CD14-positive monocyte (primary cell): ENCODE measurements at regions not wholly inside any gene's neighbourhood (a gene's known extent, or its start where the extent isn't known, plus 50 kb on each side); places are given as distances from the start of the nearest gene placed in this dataset.

Source experiments
- DNase-seq, 3 donors: peaks; one replicate each; pipeline ENCODE4 v3.0.0-alpha.2; 2011 to 2022
- H2AFZ ChIP-seq: 2 replicates; pipeline ENCODE4 v1.6.0; 2012; ENCODE audit warnings: mild to moderate bottlenecking, low read depth, low read length, inconsistent platforms; ENCODE audit not compliant: insufficient read depth, poor library complexity, severe bottlenecking
- H3K27ac ChIP-seq, 2 donors: 1 replicate in 1 of 2; 2 replicates in 1 of 2; pipeline ENCODE4 v1.5.1; 2012 to 2013; ENCODE audit warnings: low read length in 2 of 2, control low read depth in 1 of 2, inconsistent platforms in 1 of 2, low read depth in 1 of 2, mild to moderate bottlenecking in 1 of 2
- H3K27me3 ChIP-seq, 2 donors: one replicate each; pipeline versions ENCODE4 v1.6.0 to v1.6.1; 2011 to 2013; ENCODE audit warnings: low read length in 2 of 2; ENCODE audit not compliant: control insufficient read depth in 2 of 2, insufficient read depth in 2 of 2
- H3K36me3 ChIP-seq, 2 donors: replicated peaks in 1 of 2; 1 replicate in 1 of 2; 2 replicates in 1 of 2; pipeline versions ENCODE4 v1.5.1 to v1.6.1; 2012 to 2013; ENCODE audit warnings: low read length in 2 of 2, control low read depth in 1 of 2, inconsistent platforms in 1 of 2, mild to moderate bottlenecking in 1 of 2; ENCODE audit not compliant: insufficient read depth in 2 of 2, control insufficient read depth in 1 of 2
- H3K4me1 ChIP-seq, 2 donors: 1 replicate in 1 of 2; 2 replicates in 1 of 2; pipeline versions ENCODE4 v1.5.1 to v1.6.1; 2012 to 2013; ENCODE audit warnings: low read length in 2 of 2, control low read depth in 1 of 2, inconsistent platforms in 1 of 2, mild to moderate bottlenecking in 1 of 2, moderate library complexity in 1 of 2; ENCODE audit not compliant: insufficient read depth in 2 of 2, control insufficient read depth in 1 of 2
- H3K4me2 ChIP-seq: replicated peaks from 2 replicates; pipeline ENCODE3; 2012; ENCODE audit warnings: low read length, moderate library complexity, mild to moderate bottlenecking; ENCODE audit not compliant: poor library complexity, severe bottlenecking; ENCODE audit errors: extremely low read depth
- H3K4me3 ChIP-seq, 3 experiments: fragments of 200-600 bp in 1 of 3; sonication (generic) in 1 of 3; replicated peaks in 1 of 3; 1 replicate in 2 of 3; 2 replicates in 1 of 3; pipeline ENCODE4 v1.5.1; 2011 to 2013; ENCODE audit warnings: low read length in 3 of 3, mild to moderate bottlenecking in 3 of 3, control low read depth in 2 of 3, low read depth in 2 of 3, inconsistent platforms in 1 of 3, moderate library complexity in 1 of 3
- H3K79me2 ChIP-seq: 2 replicates; pipeline ENCODE4 v1.6.0; 2012; ENCODE audit warnings: mild to moderate bottlenecking, control low read depth, inconsistent platforms, low read length, moderate library complexity; ENCODE audit not compliant: insufficient read depth
- H3K9ac ChIP-seq: 2 replicates; pipeline ENCODE4 v1.6.0; 2017; ENCODE audit warnings: low read length, mild to moderate bottlenecking; ENCODE audit not compliant: insufficient read depth, poor library complexity, severe bottlenecking
- H3K9me3 ChIP-seq, 2 donors: replicated peaks in 1 of 2; 1 replicate in 1 of 2; 2 replicates in 1 of 2; pipeline versions ENCODE4 v1.5.1 to v1.6.1; 2012 to 2013; ENCODE audit warnings: low read length in 2 of 2, control low read depth in 1 of 2; ENCODE audit not compliant: control insufficient read depth in 1 of 2, insufficient read depth in 1 of 2
- H4K20me1 ChIP-seq: 2 replicates; pipeline ENCODE4 v1.6.0; 2012; ENCODE audit warnings: mild to moderate bottlenecking, low read length, control low read depth, moderate library complexity; ENCODE audit not compliant: insufficient read depth
- H3K27ac Mint-ChIP-seq, 7 donors: one replicate each; pipeline ENCODE4 v1.8.0; 2020; ENCODE audit warnings: mild to moderate bottlenecking in 7 of 7, mixed read lengths in 7 of 7, moderate library complexity in 6 of 7, inconsistent platforms in 2 of 7
- H3K27me3 Mint-ChIP-seq, 3 donors: one replicate each; pipeline ENCODE4 v1.8.0; 2021 to 2022; ENCODE audit warnings: low read depth in 3 of 3, mild to moderate bottlenecking in 3 of 3, mixed read lengths in 3 of 3, moderate library complexity in 3 of 3, inconsistent platforms in 1 of 3
- H3K36me3 Mint-ChIP-seq, 2 donors: one replicate each; pipeline ENCODE4 v1.8.0; 2020; ENCODE audit warnings: mixed read lengths in 2 of 2, inconsistent platforms in 1 of 2, mild to moderate bottlenecking in 1 of 2
- H3K4me1 Mint-ChIP-seq: one replicate; pipeline ENCODE4 v1.8.0; 2020; ENCODE audit warnings: mild to moderate bottlenecking, mixed read lengths
- H3K4me3 Mint-ChIP-seq, 2 donors: one replicate each; pipeline ENCODE4 v1.8.0; 2020; ENCODE audit warnings: mild to moderate bottlenecking in 2 of 2, mixed read lengths in 2 of 2, moderate library complexity in 1 of 2
- H3K9me3 Mint-ChIP-seq, 7 donors: one replicate each; pipeline ENCODE4 v1.8.0; 2020 to 2022; ENCODE audit warnings: mixed read lengths in 7 of 7, mild to moderate bottlenecking in 6 of 7, moderate library complexity in 6 of 7, inconsistent platforms in 2 of 7
- CTCF ChIP-seq: fragments of 200-600 bp; IDR thresholded peaks from one replicate; pipeline ENCODE4 v1.8.0; 2022; ENCODE audit warnings: antibody characterized with exemption, mild to moderate bottlenecking
- WGBS: methylation state at CpG from one replicate; pipeline ENCODE4 v1.1.5; 2013; ENCODE audit warnings: missing lambda C conversion rate; ENCODE audit not compliant: insufficient coverage; 5-methylcytosine and 5-hydroxymethylcytosine counted together
- intact Hi-C, 2 donors: fragments of 100-400 bp; cut with micrococcal nuclease; formaldehyde crosslinking; loops; one replicate each; pipeline versions ENCODE4 v1.15.0 to v1.15.1; 2023

- no peak overlapping the region for H3K9ac ChIP-seq
- no peaks in the 10 kb centered on the region for H3K9me3 ChIP-seq
- intact Hi-C loops: no loop called here
- Mint-ChIP-seq H3K4me1 (no peaks in the 10 kb centered on the region), H3K27ac (no peak overlapping the region), H3K9me3 (peaks cover 0 to 5% (median 2%) of the 10 kb centered on the region in 7 donors), H3K4me3 (no peak overlapping the region), H3K36me3 (no peaks in the 10 kb centered on the region), H3K27me3 (peaks cover 0 to 1% (median 1%) of the 10 kb centered on the region in 3 donors)
- no peaks in the 10 kb centered on the region for H3K27me3 ChIP-seq
- H2AFZ ChIP-seq: no peak overlapping the region
- no peak overlapping the region for H3K4me3 ChIP-seq
- H3K27ac ChIP-seq: no peak overlapping the region
- TF ChIP-seq CTCF: no peak
- H4K20me1 ChIP-seq: no peaks in the 10 kb centered on the region
- H3K4me2 ChIP-seq: no peak overlapping the region
- DNase-seq: no peak
- no peaks in the 10 kb centered on the region for H3K79me2 ChIP-seq
- 100% methylated on average over 6 of the region's 11 CpGs for WGBS
- no peaks in the 10 kb centered on the region for H3K36me3 ChIP-seq
- H3K4me1 ChIP-seq: no peaks in the 10 kb centered on the region
Observed at GRCh38 chr10:129279446-129280154, 187.4 kb upstream of the MGMT start.

GRCh38 chr10:129280155-129280502 is 186.9 kb upstream of the MGMT start:
- H3K9me3 Mint-ChIP-seq: peaks cover 0 to 5% (median 2%) of the 10 kb centered on the region in 7 donors
- Histone ChIP-seq H3K9ac (no peak overlapping the region), H3K4me3 (no peak overlapping the region), H3K4me2 (no peak overlapping the region), H3K79me2 (no peaks in the 10 kb centered on the region), H2AFZ (no peak overlapping the region), H3K36me3 (no peaks in the 10 kb centered on the region), H3K27ac (no peak overlapping the region), H4K20me1 (no peaks in the 10 kb centered on the region), H3K27me3 (no peaks in the 10 kb centered on the region), H3K4me1 (no peaks in the 10 kb centered on the region), H3K9me3 (no peaks in the 10 kb centered on the region)
- WGBS: no CpG with 5 or more reads among the region's 1 CpG
- peaks cover 0 to 1% (median 1%) of the 10 kb centered on the region in 3 donors for H3K27me3 Mint-ChIP-seq
- intact Hi-C loops: no loop called here
- H3K4me3 Mint-ChIP-seq: no peak overlapping the region
- no peak for TF ChIP-seq CTCF
- DNase-seq: no peak
- no peaks in the 10 kb centered on the region for H3K4me1 Mint-ChIP-seq
- H3K36me3 Mint-ChIP-seq: no peaks in the 10 kb centered on the region
- H3K27ac Mint-ChIP-seq: no peak overlapping the region
